ENCODE measurements at regions not wholly inside any gene's neighbourhood (a gene's known extent, or its start where the extent isn't known, plus 50 kb on each side); places are given as distances from the start of the nearest gene placed in this dataset.

GRCh38 chr11:127677660-127678425 lies 677.3 kb upstream of the KIRREL3 start:
- DNase-seq: no peak

- no peak for DNase-seq
Measured at GRCh38 chr11:127675581-127675980, 675.0 kb upstream of the KIRREL3 start.

- DNase-seq: no peak
Measured at GRCh38 chr11:127674754-127675153, 674.2 kb upstream of the KIRREL3 start.

GRCh38 chr11:127670374-127671119 lies 670.0 kb upstream of the KIRREL3 start:
- no peak for DNase-seq

- DNase-seq: no peak
Measured at GRCh38 chr11:127656116-127656836, 655.7 kb upstream of the KIRREL3 start.

GRCh38 chr11:127653076-127653475 lies 652.5 kb upstream of the KIRREL3 start:
- DNase-seq: no peak

- DNase-seq: no peak
Measured at GRCh38 chr11:127651888-127652221, 651.3 kb upstream of the KIRREL3 start.

GRCh38 chr11:127651175-127651887 lies 650.8 kb upstream of the KIRREL3 start:
- DNase-seq: no peak

GRCh38 chr11:127649958-127650357 lies 649.4 kb upstream of the KIRREL3 start:
- no peak for DNase-seq

GRCh38 chr11:127649071-127649470 lies 648.5 kb upstream of the KIRREL3 start:
- DNase-seq: no peak

GRCh38 chr11:127648583-127648982 lies 648.0 kb upstream of the KIRREL3 start:
- no peak for DNase-seq

GRCh38 chr11:127644366-127644765 lies 643.8 kb upstream of the KIRREL3 start:
- no peak for DNase-seq

GRCh38 chr11:127643268-127644058 lies 642.9 kb upstream of the KIRREL3 start:
- no peak for DNase-seq

GRCh38 chr11:127640561-127641451 lies 640.2 kb upstream of the KIRREL3 start:
- DNase-seq: no peak

GRCh38 chr11:127639916-127640315 lies 639.3 kb upstream of the KIRREL3 start:
- DNase-seq: no peak

GRCh38 chr11:127632976-127633680 lies 632.6 kb upstream of the KIRREL3 start:
- DNase-seq: no peak

- no peak for DNase-seq
Measured at GRCh38 chr11:127632546-127632945, 632.0 kb upstream of the KIRREL3 start.

GRCh38 chr11:127631974-127632373 lies 631.4 kb upstream of the KIRREL3 start:
- no peak for DNase-seq

GRCh38 chr11:127629200-127629599 lies 628.6 kb upstream of the KIRREL3 start:
- no peak for DNase-seq

- DNase-seq: no peak
Measured at GRCh38 chr11:127628458-127628785, 627.9 kb upstream of the KIRREL3 start.

Measured in CD4-positive, alpha-beta T cell treated with Interleukin-17A for 1 hour (primary cell).